Endothelial cell (in vitro differentiated cells): ENCODE measurements at regions not wholly inside any gene's neighbourhood (a gene's known extent, or its start where the extent isn't known, plus 50 kb on each side); places are given as distances from the start of the nearest gene placed in this dataset.

Source experiments
- DNase-seq: peaks from one replicate; pipeline ENCODE4 v3.0.0; 2021; ENCODE audit warnings: low spot score
- H3K27ac Mint-ChIP-seq: one replicate; pipeline ENCODE4 v1.8.0; 2021; ENCODE audit warnings: mixed read lengths, inconsistent platforms; ENCODE audit not compliant: unreplicated experiment
- H3K27me3 Mint-ChIP-seq: one replicate; pipeline ENCODE4 v1.8.0; 2021; ENCODE audit warnings: mild to moderate bottlenecking, moderate library complexity, mixed read lengths, inconsistent platforms; ENCODE audit not compliant: unreplicated experiment
- H3K36me3 Mint-ChIP-seq: one replicate; pipeline ENCODE4 v1.8.0; 2021; ENCODE audit warnings: mild to moderate bottlenecking, low read depth, mixed read lengths, inconsistent platforms; ENCODE audit not compliant: unreplicated experiment
- H3K4me1 Mint-ChIP-seq: one replicate; pipeline ENCODE4 v1.8.0; 2021; ENCODE audit warnings: mild to moderate bottlenecking, mixed read lengths, inconsistent platforms; ENCODE audit not compliant: unreplicated experiment
- H3K4me3 Mint-ChIP-seq: one replicate; pipeline ENCODE4 v1.8.0; 2021; ENCODE audit warnings: mild to moderate bottlenecking, mixed read lengths, inconsistent platforms; ENCODE audit not compliant: unreplicated experiment
- H3K9me3 Mint-ChIP-seq: one replicate; pipeline ENCODE4 v1.8.0; 2021; ENCODE audit warnings: mixed read lengths, inconsistent platforms; ENCODE audit not compliant: unreplicated experiment
- CTCF ChIP-seq: fragments of 200-600 bp; sonication (generic); IDR thresholded peaks from one replicate; pipeline ENCODE4 v1.5.0; 2021; ENCODE audit warnings: antibody characterized with exemption; ENCODE audit not compliant: unreplicated experiment

- H3K36me3 Mint-ChIP-seq, result no peaks in the 10 kb centered on the region
- peaks cover 2% of the 10 kb centered on the region for H3K27me3 Mint-ChIP-seq
- TF ChIP-seq CTCF, result no peak
- H3K4me3 Mint-ChIP-seq, result no peak overlapping the region
- no peak for DNase-seq
- no peak overlapping the region for H3K27ac Mint-ChIP-seq
- no peaks in the 10 kb centered on the region for H3K4me1 Mint-ChIP-seq
- no peaks in the 10 kb centered on the region for H3K9me3 Mint-ChIP-seq
Measured at GRCh38 chr1:113266788-113267187, 123.5 kb upstream of the MAGI3 start.

- Mint-ChIP-seq H3K9me3 (no peaks in the 10 kb centered on the region), H3K4me1 (no peaks in the 10 kb centered on the region), H3K4me3 (no peak overlapping the region), H3K36me3 (no peaks in the 10 kb centered on the region), H3K27ac (no peak overlapping the region), H3K27me3 (peaks cover 2% of the 10 kb centered on the region)
- DNase-seq, result no peak
- TF ChIP-seq CTCF, result no peak
Measured at GRCh38 chr1:113269168-113269963, 120.9 kb upstream of the MAGI3 start.

GRCh38 chr1:113271039-113271438 is 119.3 kb upstream of the MAGI3 start:
- DNase-seq, result no peak
- H3K36me3 Mint-ChIP-seq, result no peaks in the 10 kb centered on the region
- H3K27me3 Mint-ChIP-seq, result peaks cover 2% of the 10 kb centered on the region
- H3K4me3 Mint-ChIP-seq, result no peak overlapping the region
- TF ChIP-seq CTCF, result no peak
- peaks cover 10% of the 10 kb centered on the region for H3K4me1 Mint-ChIP-seq
- H3K27ac Mint-ChIP-seq, result no peak overlapping the region
- no peaks in the 10 kb centered on the region for H3K9me3 Mint-ChIP-seq

- H3K27me3 Mint-ChIP-seq, result no peaks in the 10 kb centered on the region
- no peak for DNase-seq
Measured at GRCh38 chr1:113275083-113275482, 115.2 kb upstream of the MAGI3 start.

More at GRCh38 chr1:113275083-113275482, 115.2 kb upstream of the MAGI3 start:
- Mint-ChIP-seq H3K27ac (no peak overlapping the region), H3K4me3 (no peak overlapping the region), H3K9me3 (no peaks in the 10 kb centered on the region), H3K36me3 (no peaks in the 10 kb centered on the region), H3K4me1 (peaks cover 14% of the 10 kb centered on the region)
- no peak for TF ChIP-seq CTCF
